ENCODE measurements at regions not wholly inside any gene's neighbourhood (a gene's known extent, or its start where the extent isn't known, plus 50 kb on each side); places are given as distances from the start of the nearest gene placed in this dataset.

GRCh38 chr17:11144358-11145233 is 96.4 kb upstream of the SHISA6 start:
- intact Hi-C loops (cut with micrococcal nuclease; ENCODE audit: unreplicated experiment), result loop anchor here (1.0 kb wide), 1 partner anchor 265 kb away; no protein-coding TSS in a partner anchor
- no TSS peak for BruUV-seq (replicated peaks)
- Mint-ChIP-seq H3K36me3 (ENCODE audit: insufficient read depth, unreplicated experiment) (no peaks in the 10 kb centered on the region), H3K4me3 (ENCODE audit: unreplicated experiment) (no peak overlapping the region), H3K9me3 (ENCODE audit: unreplicated experiment) (no peaks in the 10 kb centered on the region), H3K27me3 (ENCODE audit: insufficient read depth, unreplicated experiment) (no peaks in the 10 kb centered on the region), H3K27ac (ENCODE audit: unreplicated experiment) (no peak overlapping the region), H3K4me1 (ENCODE audit: low read depth, unreplicated experiment) (no peaks in the 10 kb centered on the region)
- Histone ChIP-seq H3K9me3 (no peaks in the 10 kb centered on the region), H3K36me3 (ENCODE audit: control insufficient read depth, insufficient read depth, low read length) (no peaks in the 10 kb centered on the region), H3K4me1 (no peaks in the 10 kb centered on the region), H3K27me3 (replicated peaks; ENCODE audit: control insufficient read depth, insufficient read depth, low read length) (no peaks in the 10 kb centered on the region), H3K4me3 (ENCODE audit: low read depth, low read length) (no peak overlapping the region)
- peak; percentile 42 to 43 for DNase-seq
- ChIA-PET CTCF (interaction anchor here (0.6 to 1.9 kb wide), 9 partner anchors 33 to 299 kb away, joined by 3 to 41 read pairs (median 3); no protein-coding TSS in a partner anchor), POLR2A (interaction anchor here (0.7 kb wide), 1 partner anchor 268 kb away, joined by 3 read pairs; no protein-coding TSS in a partner anchor)
- peak in 1 of 2 experiments; percentile 55 for TF ChIP-seq CTCF (IDR thresholded peaks at IDR 0.05; ENCODE audit: insufficient read depth in 1 of 2, low read depth in 1 of 2, low read length in 1 of 2, severe bottlenecking in 1 of 2, unreplicated experiment in 1 of 2)

- H3K27me3 Mint-ChIP-seq (ENCODE audit: insufficient read depth, unreplicated experiment), result no peaks in the 10 kb centered on the region
Observed at GRCh38 chr17:11142231-11142630, 98.8 kb upstream of the SHISA6 start.

DNA sequence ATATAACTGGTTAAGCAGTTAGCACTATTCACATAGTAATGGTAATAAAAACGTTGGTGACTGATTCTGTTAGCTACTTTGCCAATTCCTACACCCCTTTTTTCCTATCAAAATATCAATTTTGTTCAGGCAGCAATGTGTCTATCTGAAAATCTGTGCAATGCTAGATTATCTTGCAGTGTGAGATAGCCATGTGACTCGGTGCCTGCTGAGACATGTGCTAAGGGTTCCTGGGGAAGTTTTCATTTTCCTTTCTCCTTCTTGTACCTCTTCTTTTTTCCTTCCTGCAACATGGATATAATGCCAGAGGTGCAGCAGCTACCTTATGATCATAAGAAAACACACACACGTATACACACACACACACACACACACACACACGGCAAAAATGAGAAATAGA is 100.5 kb upstream of the SHISA6 start:
- CTCF ChIA-PET, result no interaction called here
- intact Hi-C loops (cut with micrococcal nuclease; ENCODE audit: unreplicated experiment), result no loop called here
- Histone ChIP-seq H3K27me3 (replicated peaks; ENCODE audit: control insufficient read depth, insufficient read depth, low read length) (no peaks in the 10 kb centered on the region), H3K9me3 (no peaks in the 10 kb centered on the region), H3K4me3 (ENCODE audit: low read depth, low read length) (no peak overlapping the region), H3K4me1 (no peaks in the 10 kb centered on the region), H3K36me3 (ENCODE audit: control insufficient read depth, insufficient read depth, low read length) (no peaks in the 10 kb centered on the region)
- POLR2A ChIA-PET, result no interaction called here
- Mint-ChIP-seq H3K4me3 (ENCODE audit: unreplicated experiment) (no peak overlapping the region), H3K27ac (ENCODE audit: unreplicated experiment) (no peak overlapping the region), H3K27me3 (ENCODE audit: insufficient read depth, unreplicated experiment) (no peaks in the 10 kb centered on the region), H3K4me1 (ENCODE audit: low read depth, unreplicated experiment) (no peaks in the 10 kb centered on the region), H3K36me3 (ENCODE audit: insufficient read depth, unreplicated experiment) (no peaks in the 10 kb centered on the region), H3K9me3 (ENCODE audit: unreplicated experiment) (peaks cover 9% of the 10 kb centered on the region)
- no TSS peak for BruUV-seq (replicated peaks)
- no peak for DNase-seq
- no peak for TF ChIP-seq CTCF (IDR thresholded peaks at IDR 0.05; ENCODE audit: insufficient read depth in 1 of 2, low read depth in 1 of 2, low read length in 1 of 2, severe bottlenecking in 1 of 2, unreplicated experiment in 1 of 2)

More at GRCh38 chr17:11142231-11142630, 98.8 kb upstream of the SHISA6 start:
- no peaks in the 10 kb centered on the region for H3K27me3 ChIP-seq (replicated peaks; ENCODE audit: control insufficient read depth, insufficient read depth, low read length)
- DNase-seq, result no peak
- H3K9me3 Mint-ChIP-seq (ENCODE audit: unreplicated experiment), result peaks cover 9% of the 10 kb centered on the region
- no peaks in the 10 kb centered on the region for H3K4me1 Mint-ChIP-seq (ENCODE audit: low read depth, unreplicated experiment)
- no TSS peak for BruUV-seq (replicated peaks)
- H3K9me3 ChIP-seq, result no peaks in the 10 kb centered on the region
- no peak overlapping the region for H3K4me3 Mint-ChIP-seq (ENCODE audit: unreplicated experiment)
- H3K4me3 ChIP-seq (ENCODE audit: low read depth, low read length), result no peak overlapping the region
- intact Hi-C loops (cut with micrococcal nuclease; ENCODE audit: unreplicated experiment), result no loop called here
- ChIA-PET POLR2A (no interaction called here), CTCF (no interaction called here)
- no peak overlapping the region for H3K27ac Mint-ChIP-seq (ENCODE audit: unreplicated experiment)
- TF ChIP-seq CTCF (IDR thresholded peaks at IDR 0.05; ENCODE audit: insufficient read depth in 1 of 2, low read depth in 1 of 2, low read length in 1 of 2, severe bottlenecking in 1 of 2, unreplicated experiment in 1 of 2), result no peak
- H3K4me1 ChIP-seq, result no peaks in the 10 kb centered on the region
- no peaks in the 10 kb centered on the region for H3K36me3 Mint-ChIP-seq (ENCODE audit: insufficient read depth, unreplicated experiment)
- no peaks in the 10 kb centered on the region for H3K36me3 ChIP-seq (ENCODE audit: control insufficient read depth, insufficient read depth, low read length)
